ENCODE measurements at regions not wholly inside any gene's neighbourhood (a gene's known extent, or its start where the extent isn't known, plus 50 kb on each side); places are given as distances from the start of the nearest gene placed in this dataset.

DNA sequence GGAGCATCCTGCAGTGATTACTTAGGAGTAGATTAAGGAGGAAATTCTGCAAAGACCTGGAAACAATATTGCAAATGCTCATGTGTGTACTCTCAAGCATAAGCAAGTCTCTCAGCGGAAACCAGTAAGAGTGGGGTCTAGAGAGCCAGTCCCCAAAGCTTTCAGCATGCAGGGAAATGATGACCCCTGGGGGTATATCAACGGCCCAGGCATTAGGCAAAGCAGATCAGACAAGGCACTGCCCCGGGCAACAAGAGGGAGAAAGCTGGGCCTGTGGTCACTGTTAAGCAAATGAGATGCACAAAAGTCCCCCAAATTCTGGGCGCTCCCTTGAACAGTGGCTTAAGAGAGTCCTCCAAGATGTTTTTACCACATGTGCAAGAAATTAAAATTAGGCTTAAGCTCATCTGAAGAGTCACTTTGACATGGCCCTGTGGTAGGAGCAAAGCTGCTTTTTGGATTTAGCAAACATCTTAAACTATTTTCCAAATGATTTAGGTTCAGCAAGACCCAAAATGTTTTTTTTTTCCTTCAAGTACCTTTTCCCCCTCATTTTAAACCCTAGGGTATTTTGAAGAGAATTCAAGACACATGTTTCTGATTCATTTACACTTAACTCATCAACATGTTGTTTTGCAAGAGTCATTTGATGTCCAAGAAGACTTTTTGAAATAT, 457.1 kb upstream of the TBX3 start:
- intact Hi-C loops (cut with micrococcal nuclease), result no loop called here
- Mint-ChIP-seq H3K27me3 (no peaks in the 10 kb centered on the region), H3K4me3 (no peak overlapping the region), H3K27ac (no peak overlapping the region), H3K36me3 (no peaks in the 10 kb centered on the region), H3K4me1 (ENCODE audit: low read depth) (no peaks in the 10 kb centered on the region), H3K9me3 (peaks cover 8% of the 10 kb centered on the region)
- ChIA-PET CTCF (no interaction called here), POLR2A (no interaction called here)
- DNase-seq, result no peak

DNA sequence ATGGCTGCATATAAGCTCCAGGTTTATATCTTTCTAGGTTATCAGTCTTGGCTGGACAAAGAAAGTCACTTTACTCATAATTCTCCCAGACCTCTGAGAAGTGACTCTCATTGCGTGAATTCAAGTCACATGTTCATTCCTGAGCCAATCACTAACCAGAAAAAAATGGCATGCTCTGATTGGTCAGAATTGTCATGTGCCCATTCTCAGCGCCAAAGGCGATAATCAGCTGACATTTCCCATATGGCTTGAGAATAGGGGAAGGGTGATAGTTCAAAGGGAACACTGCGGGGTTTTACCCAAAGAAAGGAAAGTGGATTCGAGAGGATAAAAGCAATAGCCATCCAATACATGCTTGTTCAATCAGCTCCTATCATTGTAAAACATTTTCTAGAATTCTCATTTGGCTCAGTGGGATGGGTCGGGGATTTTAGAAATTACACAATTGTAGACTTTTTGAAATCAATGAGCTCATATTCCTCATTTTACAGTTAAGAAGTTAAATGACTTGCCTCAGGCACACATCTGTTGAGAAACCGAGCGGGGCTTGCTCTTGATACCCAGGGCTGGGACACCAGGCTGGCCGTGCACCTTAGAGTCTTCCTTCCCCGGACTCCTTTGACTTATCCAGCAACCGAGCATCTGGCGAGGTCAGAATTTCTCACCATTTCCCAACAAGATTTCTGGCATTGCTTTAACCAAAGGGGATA, 454.0 kb upstream of the TBX3 start:
- no peak for DNase-seq
- CTCF ChIA-PET, result no interaction called here
- Mint-ChIP-seq H3K27ac (no peak overlapping the region), H3K9me3 (peaks cover 8% of the 10 kb centered on the region), H3K4me3 (no peak overlapping the region), H3K36me3 (no peaks in the 10 kb centered on the region), H3K27me3 (no peaks in the 10 kb centered on the region), H3K4me1 (ENCODE audit: low read depth) (no peaks in the 10 kb centered on the region)
- POLR2A ChIA-PET, result no interaction called here
- intact Hi-C loops (cut with micrococcal nuclease), result no loop called here

DNA sequence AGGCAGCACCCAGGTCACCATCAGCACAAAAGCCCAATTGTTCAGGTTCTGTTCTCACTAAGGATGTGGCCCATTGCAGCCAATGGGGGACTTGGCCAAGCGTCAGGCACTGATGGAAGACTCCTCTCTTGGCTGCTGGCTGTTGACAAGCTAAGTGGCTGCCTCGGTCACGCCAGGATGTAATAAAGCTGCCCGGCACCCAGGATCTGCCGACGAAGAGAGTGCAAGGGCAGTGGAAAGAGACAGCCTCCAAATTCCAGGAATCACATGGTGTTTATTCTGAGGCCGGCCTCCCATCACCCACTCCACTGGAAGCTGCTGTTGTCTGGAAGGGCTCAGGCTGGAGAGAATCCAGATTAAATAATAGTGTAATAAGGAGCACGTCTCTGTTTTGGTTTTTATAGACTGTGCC, 451.8 kb upstream of the TBX3 start:
- Mint-ChIP-seq H3K36me3 (no peaks in the 10 kb centered on the region), H3K27ac (no peak overlapping the region), H3K4me1 (ENCODE audit: low read depth) (no peaks in the 10 kb centered on the region), H3K9me3 (peaks cover 8% of the 10 kb centered on the region), H3K4me3 (no peak overlapping the region), H3K27me3 (no peaks in the 10 kb centered on the region)
- ChIA-PET CTCF (no interaction called here), POLR2A (no interaction called here)
- intact Hi-C loops (cut with micrococcal nuclease), result no loop called here
- no peak for DNase-seq

DNA sequence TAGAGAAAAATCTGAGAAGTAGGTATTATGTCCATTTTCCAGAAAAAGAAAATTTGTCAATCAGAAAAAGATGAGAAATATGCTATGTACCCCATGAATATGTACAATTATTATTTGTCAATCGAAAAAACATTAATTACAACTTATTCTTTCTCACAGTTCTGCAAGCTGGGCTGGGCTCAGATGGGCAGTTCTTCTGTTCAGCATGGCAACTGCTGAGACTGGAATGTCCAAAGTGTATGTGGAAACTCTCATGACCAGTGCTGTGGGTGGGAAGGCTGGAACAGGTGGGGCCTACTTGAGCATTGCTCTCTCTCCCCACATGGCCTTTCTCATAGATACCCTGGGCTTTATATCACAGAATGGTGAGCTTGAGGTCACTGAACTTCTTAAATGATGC, 450.3 kb upstream of the TBX3 start:
- peaks cover 8% of the 10 kb centered on the region for H3K9me3 Mint-ChIP-seq
- DNase-seq, result no peak
- H3K4me1 Mint-ChIP-seq (ENCODE audit: low read depth), result no peaks in the 10 kb centered on the region
- H3K4me3 Mint-ChIP-seq, result no peak overlapping the region
- intact Hi-C loops (cut with micrococcal nuclease), result no loop called here
- H3K27ac Mint-ChIP-seq, result no peak overlapping the region
- no peaks in the 10 kb centered on the region for H3K27me3 Mint-ChIP-seq
- POLR2A ChIA-PET, result no interaction called here
- no peaks in the 10 kb centered on the region for H3K36me3 Mint-ChIP-seq
- CTCF ChIA-PET, result no interaction called here

DNA sequence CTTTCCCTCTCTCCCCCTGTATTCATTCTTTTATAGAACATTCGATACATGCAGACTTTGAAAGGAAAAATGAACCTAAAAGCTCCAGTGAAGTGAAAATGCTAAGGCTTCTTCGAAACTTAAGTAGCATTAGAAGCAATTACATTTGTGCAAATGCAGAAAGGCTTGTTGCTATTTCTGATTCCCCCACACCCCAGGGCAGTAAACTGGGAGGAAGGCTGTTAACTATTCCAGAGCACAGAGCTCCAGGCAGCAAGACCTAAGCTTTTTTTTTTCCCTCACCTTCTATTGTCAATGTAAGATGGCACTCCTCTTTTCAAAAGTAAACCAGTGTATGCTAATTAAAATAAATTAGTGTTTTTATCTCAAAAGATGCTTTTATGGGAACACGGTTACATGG, 448.9 kb upstream of the TBX3 start:
- POLR2A ChIA-PET, result no interaction called here

DNA sequence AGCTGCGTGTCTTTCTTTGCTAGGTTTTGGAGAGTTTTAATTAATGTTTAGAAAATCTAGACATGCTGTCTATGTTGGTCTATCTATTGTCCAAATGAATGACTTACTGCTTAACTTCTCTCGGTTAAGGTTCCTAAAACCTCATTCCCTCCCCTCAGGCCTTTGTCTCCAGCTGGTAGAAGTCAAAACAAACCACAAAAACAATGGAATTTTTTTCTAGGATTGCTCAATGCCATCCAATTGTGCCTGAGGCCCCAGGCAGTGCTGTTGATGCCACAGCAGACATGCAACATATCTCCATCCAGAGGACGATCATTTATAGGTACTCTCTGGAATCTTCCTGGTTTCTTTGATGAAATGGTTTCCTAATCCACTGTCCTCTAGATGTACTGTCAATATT, 448.2 kb upstream of the TBX3 start:
- Mint-ChIP-seq H3K27me3 (no peaks in the 10 kb centered on the region), H3K27ac (no peak overlapping the region), H3K9me3 (peaks cover 3% of the 10 kb centered on the region), H3K4me3 (no peak overlapping the region), H3K4me1 (ENCODE audit: low read depth) (no peaks in the 10 kb centered on the region), H3K36me3 (no peaks in the 10 kb centered on the region)
- POLR2A ChIA-PET, result no interaction called here
- CTCF ChIA-PET, result no interaction called here
- DNase-seq, result no peak
- intact Hi-C loops (cut with micrococcal nuclease), result no loop called here

More for the DNA sequence above, 448.9 kb upstream of the TBX3 start:
- Mint-ChIP-seq H3K4me1 (ENCODE audit: low read depth) (no peaks in the 10 kb centered on the region), H3K4me3 (no peak overlapping the region), H3K36me3 (no peaks in the 10 kb centered on the region), H3K27me3 (no peaks in the 10 kb centered on the region), H3K9me3 (peaks cover 6% of the 10 kb centered on the region), H3K27ac (no peak overlapping the region)
- CTCF ChIA-PET, result no interaction called here
- intact Hi-C loops (cut with micrococcal nuclease), result no loop called here
- DNase-seq, result no peak

DNA sequence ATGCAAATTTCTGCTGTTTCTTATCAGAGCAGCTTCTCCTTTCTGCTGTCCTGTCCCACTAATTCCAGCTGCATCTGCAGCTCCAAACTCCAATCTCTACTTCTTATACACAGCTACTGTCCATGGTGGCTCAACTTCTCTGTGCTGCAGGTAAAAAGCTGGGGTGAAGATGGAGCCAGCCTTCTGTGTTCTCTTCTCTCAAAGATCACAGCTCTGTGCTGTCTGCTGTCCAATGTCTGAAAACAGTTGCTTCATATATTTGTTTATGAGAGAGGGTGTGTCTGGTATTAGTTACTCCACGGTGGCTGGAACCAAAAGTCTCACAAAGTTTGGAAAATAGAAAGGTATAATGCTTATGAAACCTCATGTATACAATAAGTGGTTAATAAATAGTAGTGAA, 445.8 kb upstream of the TBX3 start:
- no peak overlapping the region for H3K4me3 Mint-ChIP-seq
- DNase-seq, result no peak
- no peaks in the 10 kb centered on the region for H3K36me3 Mint-ChIP-seq
- POLR2A ChIA-PET, result no interaction called here
- no peak overlapping the region for H3K27ac Mint-ChIP-seq
- no peaks in the 10 kb centered on the region for H3K4me1 Mint-ChIP-seq (ENCODE audit: low read depth)
- intact Hi-C loops (cut with micrococcal nuclease), result no loop called here
- H3K27me3 Mint-ChIP-seq, result no peaks in the 10 kb centered on the region
- CTCF ChIA-PET, result no interaction called here
- peaks cover 3% of the 10 kb centered on the region for H3K9me3 Mint-ChIP-seq

DNA sequence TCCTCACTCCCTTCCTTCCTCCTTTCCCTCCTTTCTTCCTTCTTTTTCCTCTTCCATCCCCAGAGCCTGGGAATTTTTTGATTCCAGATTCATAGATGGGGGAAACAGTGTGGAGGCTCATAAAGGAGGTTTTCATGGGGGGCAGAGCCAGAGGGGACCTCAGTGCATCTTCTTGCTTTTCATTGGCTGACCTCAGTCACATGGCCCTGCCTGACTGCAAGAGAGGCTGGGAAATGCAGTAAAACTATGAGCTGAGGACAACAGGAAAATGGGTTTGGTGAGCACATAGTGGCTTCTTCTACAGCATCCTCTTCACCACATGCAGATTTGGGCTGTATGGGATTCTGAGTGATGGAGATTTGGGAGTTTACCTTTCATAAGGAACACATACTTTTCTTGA, 437.1 kb upstream of the TBX3 start:
- intact Hi-C loops (cut with micrococcal nuclease), result no loop called here
- ChIA-PET POLR2A (no interaction called here), CTCF (no interaction called here)
- Mint-ChIP-seq H3K4me1 (ENCODE audit: low read depth) (no peaks in the 10 kb centered on the region), H3K9me3 (peaks cover 11% of the 10 kb centered on the region), H3K27me3 (no peaks in the 10 kb centered on the region), H3K36me3 (no peaks in the 10 kb centered on the region), H3K4me3 (no peak overlapping the region), H3K27ac (no peak overlapping the region)
- DNase-seq, result no peak

DNA sequence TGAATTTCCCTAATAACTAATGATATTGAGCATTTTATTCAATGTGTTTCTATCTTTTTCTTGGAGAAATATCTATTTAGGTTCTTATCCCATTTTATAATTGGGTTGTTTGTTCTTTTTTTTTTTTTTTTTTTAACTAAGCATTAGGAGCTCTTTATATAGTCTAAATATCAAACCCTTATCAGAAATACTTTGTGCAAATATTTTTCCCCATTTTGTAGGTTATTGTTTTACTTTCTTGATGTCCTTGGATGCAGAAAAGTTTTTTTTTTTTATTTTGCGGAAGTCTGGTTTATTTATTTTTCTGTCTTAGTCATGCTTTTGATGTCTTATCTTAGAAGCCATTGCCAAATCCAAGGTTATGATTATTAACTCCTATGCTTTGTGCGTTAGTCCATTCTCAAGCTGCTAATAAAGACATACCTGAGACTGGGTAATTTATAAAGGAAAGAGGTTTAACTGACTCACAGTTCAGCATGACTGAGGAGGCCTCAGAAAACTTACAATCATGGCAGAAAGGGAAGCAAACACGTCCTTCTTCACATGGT, 434.3 kb upstream of the TBX3 start:
- CTCF ChIA-PET, result no interaction called here
- H3K4me3 Mint-ChIP-seq, result no peak overlapping the region
- no peak overlapping the region for H3K27ac Mint-ChIP-seq
- H3K4me1 Mint-ChIP-seq (ENCODE audit: low read depth), result no peaks in the 10 kb centered on the region
- H3K36me3 Mint-ChIP-seq, result no peaks in the 10 kb centered on the region
- peaks cover 14% of the 10 kb centered on the region for H3K9me3 Mint-ChIP-seq
- no peak for DNase-seq
- no peaks in the 10 kb centered on the region for H3K27me3 Mint-ChIP-seq
- POLR2A ChIA-PET, result interaction anchor here (0.6 kb wide), 1 partner anchor 99 kb away, joined by 4 read pairs; no protein-coding TSS in a partner anchor
- intact Hi-C loops (cut with micrococcal nuclease), result no loop called here

DNA sequence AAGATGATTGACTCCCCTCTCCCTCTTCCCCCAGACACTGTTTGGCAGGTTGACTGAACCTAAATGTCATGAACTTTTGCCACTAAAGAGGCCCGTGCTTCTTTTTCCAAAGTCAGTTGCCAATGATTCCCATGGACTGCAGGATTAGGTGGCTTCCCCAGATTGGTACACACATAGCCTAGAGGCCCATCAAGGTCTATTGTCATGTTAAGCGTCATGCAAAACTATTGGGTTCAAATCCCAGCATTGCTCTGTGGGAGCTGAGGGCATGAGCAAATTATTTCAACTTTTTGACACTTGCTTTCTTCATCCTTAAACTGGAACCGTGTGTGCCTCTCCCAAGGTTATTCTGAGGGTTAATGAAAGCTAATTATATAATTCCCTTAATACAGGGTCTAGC, 430.2 kb upstream of the TBX3 start:
- Mint-ChIP-seq H3K36me3 (no peaks in the 10 kb centered on the region), H3K9me3 (peaks cover 14% of the 10 kb centered on the region), H3K4me3 (no peak overlapping the region), H3K4me1 (ENCODE audit: low read depth) (no peaks in the 10 kb centered on the region), H3K27me3 (no peaks in the 10 kb centered on the region), H3K27ac (no peak overlapping the region)
- intact Hi-C loops (cut with micrococcal nuclease), result no loop called here
- ChIA-PET CTCF (no interaction called here), POLR2A (no interaction called here)
- no peak for DNase-seq

DNA sequence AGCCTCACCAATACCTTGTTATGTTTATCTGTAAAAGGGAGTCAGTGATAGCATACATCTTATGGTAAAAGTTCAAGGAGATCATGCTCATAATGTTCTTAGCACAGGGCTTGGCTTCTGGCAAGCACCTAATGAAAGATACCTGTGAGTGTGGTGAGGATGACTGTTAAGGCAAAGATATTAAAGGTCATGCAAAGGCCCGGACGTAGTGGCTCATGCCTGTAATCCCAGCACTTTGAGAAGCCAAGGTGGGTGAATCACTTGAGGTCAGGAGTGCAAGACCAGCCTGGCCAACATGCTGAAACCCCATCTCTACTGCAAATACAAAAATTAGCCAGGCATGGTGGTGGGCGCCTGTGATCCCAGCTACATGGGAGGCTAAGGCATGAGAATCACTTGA, 425.9 kb upstream of the TBX3 start:
- peaks cover 13% of the 10 kb centered on the region for H3K9me3 Mint-ChIP-seq
- H3K4me1 Mint-ChIP-seq (ENCODE audit: low read depth), result no peaks in the 10 kb centered on the region
- no peaks in the 10 kb centered on the region for H3K36me3 Mint-ChIP-seq
- intact Hi-C loops (cut with micrococcal nuclease), result no loop called here
- no peak overlapping the region for H3K27ac Mint-ChIP-seq
- CTCF ChIA-PET, result no interaction called here
- DNase-seq, result no peak
- POLR2A ChIA-PET, result no interaction called here
- H3K27me3 Mint-ChIP-seq, result no peaks in the 10 kb centered on the region
- no peak overlapping the region for H3K4me3 Mint-ChIP-seq

DNA sequence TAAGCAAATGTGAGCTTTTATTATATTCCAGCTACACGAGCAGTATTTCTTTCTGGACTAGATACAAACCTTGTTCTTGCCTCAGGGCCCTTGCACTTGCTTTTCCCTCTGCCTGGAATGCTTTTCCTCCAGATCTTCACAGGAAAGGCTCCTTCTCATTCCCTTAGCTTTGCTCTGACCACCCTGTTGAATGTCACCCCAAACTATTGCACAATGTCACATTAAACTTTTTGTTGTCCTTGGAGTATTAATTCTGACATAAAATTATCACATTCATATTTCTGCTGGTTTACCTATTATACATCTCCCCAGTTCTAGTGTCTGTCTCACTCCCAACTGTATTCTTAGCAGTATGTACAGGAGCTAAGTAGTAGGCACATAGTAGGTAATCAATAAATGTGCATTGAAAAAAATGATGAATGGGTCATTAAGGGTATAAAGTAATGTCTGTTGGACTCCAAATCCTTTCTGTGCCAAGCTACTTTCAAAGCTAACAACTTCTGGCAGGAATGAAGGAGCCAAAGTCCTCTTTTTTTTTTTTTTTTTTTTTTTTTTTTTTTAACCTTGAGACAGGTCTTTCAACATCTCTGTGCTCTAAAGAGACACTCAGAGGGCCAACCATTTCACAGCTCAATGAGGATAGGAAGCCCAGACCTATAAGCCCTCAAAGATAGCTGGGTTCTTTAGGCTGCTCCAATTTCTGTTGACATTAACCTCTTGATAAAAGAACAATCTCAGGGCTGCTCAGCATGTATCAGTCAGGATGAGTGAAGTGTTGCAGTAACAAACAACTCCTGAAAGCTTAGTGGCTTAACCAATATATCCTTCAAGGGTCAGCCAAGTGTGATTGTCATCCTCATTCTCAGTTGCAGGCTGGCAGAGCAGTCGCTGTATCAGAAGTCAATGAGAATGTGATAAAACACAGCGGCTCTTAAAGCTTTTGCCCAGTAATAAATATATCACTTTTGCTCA, 424.4 kb upstream of the TBX3 start:
- no peaks in the 10 kb centered on the region for H3K27me3 Mint-ChIP-seq
- no peaks in the 10 kb centered on the region for H3K4me1 Mint-ChIP-seq (ENCODE audit: low read depth)
- intact Hi-C loops (cut with micrococcal nuclease), result no loop called here
- CTCF ChIA-PET, result no interaction called here
- no peak for DNase-seq
- H3K4me3 Mint-ChIP-seq, result no peak overlapping the region
- peaks cover 17% of the 10 kb centered on the region for H3K9me3 Mint-ChIP-seq
- H3K27ac Mint-ChIP-seq, result no peak overlapping the region
- no peaks in the 10 kb centered on the region for H3K36me3 Mint-ChIP-seq
- POLR2A ChIA-PET, result interaction anchor here (0.5 kb wide), 1 partner anchor 300 kb away, joined by 3 read pairs; no protein-coding TSS in a partner anchor
